A549 (cell line): ENCODE measurements at regions not wholly inside any gene's neighbourhood (a gene's known extent, or its start where the extent isn't known, plus 50 kb on each side); places are given as distances from the start of the nearest gene placed in this dataset.

Experiments
- ATAC-seq, 2 experiments: fragments of 200-7000 bp in 1 of 2; fragments of >200 bp in 1 of 2; cut with Nextera tagmentation in 1 of 2; cut with Tn5 transposase in 1 of 2; 3 replicates each; pipeline versions ENCODE4 v1.8.0 to v1.9.1; 2018 to 2020; ENCODE audit warnings: mild to moderate bottlenecking in 1 of 2, moderate library complexity in 1 of 2
- CTCF ChIA-PET: fragments of 300-600 bp; sonication (Branson Sonifier 250); formaldehyde crosslinking; extraction: SDS; loops from one replicate; lab custom pipeline; 2021; ENCODE audit warnings: antibody characterized with exemption, inconsistent platforms; lab: Yijun Ruan, JAX
- POLR2A ChIA-PET: fragments of 350-600 bp; formaldehyde crosslinking; extraction: SDS; loops from one replicate; lab custom pipeline; 2021; ENCODE audit warnings: antibody characterized with exemption, inconsistent platforms; lab: Yijun Ruan, JAX
- DNase-seq, 2 experiments: peaks; one replicate each; pipeline versions ENCODE4 v3.0.0 to v3.0.0-alpha.2; 2011 to 2016; ENCODE audit warnings: low read depth in 1 of 2, low spot score in 1 of 2
- FAIRE-seq: peaks from 2 replicates; lab custom pipeline; 2011; peaks lifted over from hg19 to GRCh38; lab: Jason Lieb, UNC
- H3K27ac ChIP-seq, 2 experiments: fragments of >200 bp; sonication (Bioruptor Twin); formaldehyde crosslinking; 3 replicates each; pipeline ENCODE4 v1.5.1; 2016 to 2017
- H3K4me1 ChIP-seq: fragments of >200 bp; sonication (Bioruptor Twin); formaldehyde crosslinking; 3 replicates; pipeline ENCODE4 v1.6.1; 2016
- H3K4me2 ChIP-seq: fragments of >200 bp; sonication (Bioruptor Twin); formaldehyde crosslinking; 3 replicates; pipeline ENCODE4 v1.6.1; 2016
- H3K4me3 ChIP-seq: fragments of >200 bp; sonication (Bioruptor Twin); formaldehyde crosslinking; 3 replicates; pipeline ENCODE4 v1.5.1; 2016
- H3K9me3 ChIP-seq: fragments of >200 bp; sonication (Bioruptor Twin); formaldehyde crosslinking; 3 replicates; pipeline ENCODE4 v1.6.1; 2016
- CBX2 ChIP-seq: fragments of 200-600 bp; sonication (generic); IDR thresholded peaks from 2 replicates; pipeline ENCODE4 v1.6.1; 2016; ENCODE audit warnings: low read depth, mild to moderate bottlenecking, borderline replicate concordance
- CHD2 ChIP-seq: fragments of 150-350 bp; IDR thresholded peaks from 2 replicates; pipeline ENCODE4 v1.6.1; 2014; ENCODE audit warnings: low read length; ENCODE audit not compliant: partially characterized antibody
- EHMT2 ChIP-seq: fragments of 200-600 bp; sonication (generic); IDR thresholded peaks from 2 replicates; pipeline ENCODE4 v1.6.1; 2016; ENCODE audit warnings: antibody characterized with exemption, low read depth, mild to moderate bottlenecking, moderate library complexity
- EP300 ChIP-seq, 2 experiments: fragments of >200 bp; sonication (Bioruptor Twin); formaldehyde crosslinking; IDR thresholded peaks; 2 replicates in 1 of 2; 3 replicates in 1 of 2; pipeline ENCODE4 v1.6.1; 2016 to 2017
- FOSL2 ChIP-seq, 2 experiments: fragments of 450-650 bp in 1 of 2; fragments of >200 bp in 1 of 2; sonication (Bioruptor Twin) in 1 of 2; formaldehyde crosslinking; IDR thresholded peaks; 2 replicates each; pipeline versions ENCODE4 v1.5.0 to v1.6.1; 2016 to 2020; ENCODE audit warnings: mild to moderate bottlenecking in 1 of 2, moderate library complexity in 1 of 2
- HOXA7 ChIP-seq: fragments of 250-450 bp; sonication (Bioruptor Pico); IDR thresholded peaks from 2 replicates; pipeline ENCODE4 v1.5.0; 2020; ENCODE audit warnings: mild to moderate bottlenecking, moderate library complexity
- HOXB13 ChIP-seq: fragments of 250-450 bp; sonication (Bioruptor Pico); IDR thresholded peaks from 2 replicates; pipeline ENCODE4 v1.5.0; 2020; ENCODE audit warnings: low read depth, mild to moderate bottlenecking, moderate library complexity
- JUN ChIP-seq, 2 experiments: fragments of >200 bp; sonication (Bioruptor Twin); formaldehyde crosslinking; IDR thresholded peaks; 2 replicates in 1 of 2; 3 replicates in 1 of 2; pipeline ENCODE4 v1.6.1; 2016 to 2017
- NFE2L2 ChIP-seq: fragments of 150-350 bp; conservative IDR thresholded peaks from 2 replicates; pipeline ENCODE4 v1.6.1; 2014; ENCODE audit warnings: low read length
- PHF8 ChIP-seq: fragments of 200-600 bp; sonication (generic); IDR thresholded peaks from 2 replicates; pipeline ENCODE4 v1.6.1; 2016; ENCODE audit warnings: low read depth, mild to moderate bottlenecking, antibody characterized with exemption, moderate library complexity, borderline replicate concordance
- POLR2A ChIP-seq: IDR thresholded peaks from 2 replicates; pipeline ENCODE4 v1.6.1; 2012; ENCODE audit warnings: mild to moderate bottlenecking, low read length
- RFX5 ChIP-seq: fragments of 450-650 bp; IDR thresholded peaks from 2 replicates; pipeline ENCODE4 v1.7.1; 2014; ENCODE audit warnings: antibody characterized with exemption, mild to moderate bottlenecking, moderate library complexity
- SMC3 ChIP-seq: fragments of >200 bp; sonication (Bioruptor Twin); formaldehyde crosslinking; IDR thresholded peaks from 3 replicates; pipeline ENCODE4 v1.6.1; 2018; ENCODE audit warnings: inconsistent platforms
- SREBF2 ChIP-seq: fragments of 450-650 bp; IDR thresholded peaks from 2 replicates; pipeline ENCODE4 v1.6.1; 2014; ENCODE audit warnings: mild to moderate bottlenecking, moderate library complexity
- TP53 ChIP-seq: fragments of 250-450 bp; sonication (Bioruptor Pico); IDR thresholded peaks from 2 replicates; pipeline ENCODE4 v1.5.0; 2021; ENCODE audit warnings: mild to moderate bottlenecking, moderate library complexity
- ZC3H11A ChIP-seq: fragments of 450-650 bp; IDR thresholded peaks from 2 replicates; pipeline ENCODE4 v1.6.1; 2014; ENCODE audit warnings: antibody characterized with exemption, mild to moderate bottlenecking
- ZFP36 ChIP-seq: fragments of 450-650 bp; IDR thresholded peaks from 2 replicates; pipeline ENCODE4 v1.6.1; 2014; ENCODE audit warnings: borderline replicate concordance; ENCODE audit not compliant: partially characterized antibody
- ZNF302 ChIP-seq: fragments of 250-450 bp; sonication (Bioruptor Pico); IDR thresholded peaks from 2 replicates; pipeline ENCODE4 v1.9.0; 2021; ENCODE audit warnings: inconsistent platforms, mild to moderate bottlenecking, moderate library complexity
- WGBS: methylation state at CpG from one replicate; pipeline ENCODE4 v1.1.6; 2017; ENCODE audit errors: missing lambda C conversion rate; 5-methylcytosine and 5-hydroxymethylcytosine counted together
- TF ChIP-seq, protein P1 (sequence below): fragments of 250-450 bp; sonication (Bioruptor Pico); IDR thresholded peaks from 2 replicates; pipeline ENCODE4 v1.5.0; 2020; ENCODE audit warnings: low read depth, mild to moderate bottlenecking, moderate library complexity
- TF ChIP-seq, protein P2 (sequence below): fragments of 250-450 bp; sonication (Bioruptor Pico); IDR thresholded peaks from 2 replicates; pipeline ENCODE4 v1.5.0; 2021; ENCODE audit warnings: mild to moderate bottlenecking, moderate library complexity, borderline replicate concordance
- TF ChIP-seq, protein P3 (sequence below): fragments of 200-600 bp; sonication (generic); IDR thresholded peaks from 2 replicates; pipeline ENCODE4 v1.6.1; 2016; ENCODE audit warnings: antibody characterized with exemption, mild to moderate bottlenecking, moderate library complexity
- TF ChIP-seq, protein P4 (sequence below): IDR thresholded peaks from 2 replicates; pipeline ENCODE4 v1.6.1; 2012

DNA sequence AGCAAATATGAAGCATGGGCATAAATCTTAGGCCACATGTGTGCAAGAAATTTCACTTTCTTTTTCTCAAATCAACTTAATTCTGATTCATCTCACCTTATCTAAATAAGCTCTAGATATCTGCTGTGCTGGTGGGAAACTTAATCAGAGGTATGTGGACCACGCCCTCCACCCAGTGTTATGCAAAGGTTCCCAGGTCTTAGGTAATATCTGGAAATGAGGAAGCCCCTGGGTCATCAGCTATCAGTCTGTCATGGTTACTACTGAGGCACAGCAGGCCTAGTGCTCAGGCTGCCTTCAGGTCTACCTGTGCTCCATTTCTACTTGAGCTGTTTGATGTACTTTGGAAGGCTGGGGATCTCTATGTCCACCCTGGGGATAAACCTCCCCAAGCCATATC, 134.4 kb upstream of the KCNH8 start:
- DNase-seq (no peak), ATAC-seq (no peak), FAIRE-seq (no peak)
- 4% methylated on average over 1 of the region's 1 CpG for WGBS
- H3K4me3 ChIP-seq: no peak overlapping the region
- H3K4me1 ChIP-seq: no peaks in the 10 kb centered on the region
- CTCF ChIA-PET: no interaction called here
- no peaks in the 10 kb centered on the region for H3K9me3 ChIP-seq
- TF ChIP-seq EHMT2 (no peak), SREBF2 (no peak), HOXA7 (CRISPR knock-in tag) (no peak), ZC3H11A (no peak), TP53 (CRISPR knock-in tag) (no peak), ZNF302 (CRISPR knock-in tag) (no peak), RFX5 (no peak), CBX2 (no peak)
- POLR2A ChIA-PET: no interaction called here
- no peak overlapping the region for H3K4me2 ChIP-seq
- no peak overlapping the region for H3K27ac ChIP-seq

DNA sequence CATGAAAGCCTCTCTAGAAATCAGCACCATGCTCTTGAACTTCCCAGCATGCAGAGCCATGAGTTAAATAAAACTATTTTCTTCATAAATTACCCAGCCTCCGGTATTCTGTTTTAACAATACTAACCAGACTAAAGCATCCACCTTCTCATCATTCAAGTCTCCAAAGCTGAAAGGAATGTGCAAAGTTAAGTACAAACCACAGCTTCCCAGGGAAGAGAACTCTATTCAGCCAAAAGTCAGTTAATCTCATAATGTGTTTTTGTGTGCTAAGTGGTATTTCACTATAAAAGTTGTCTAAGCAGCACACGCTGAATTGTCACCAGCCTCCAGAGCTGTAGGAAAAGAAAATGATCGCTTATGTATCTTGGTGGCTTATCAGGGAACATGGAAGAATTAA, 135.5 kb upstream of the KCNH8 start:
- DNase-seq: no peak
- no peak overlapping the region for H3K4me3 ChIP-seq
- CTCF ChIA-PET: no interaction called here
- 19% methylated on average over 3 of the region's 3 CpGs for WGBS
- no peak for ATAC-seq
- H3K4me1 ChIP-seq: no peaks in the 10 kb centered on the region
- H3K9me3 ChIP-seq: no peaks in the 10 kb centered on the region
- FAIRE-seq: no peak
- TF ChIP-seq ZFP36 (no peak), CHD2 (no peak), CBX2 (no peak), HOXB13 (CRISPR knock-in tag) (no peak), POLR2A (no peak), JUN (IDR thresholded peaks at IDR 0.05) (no peak), HOXA7 (CRISPR knock-in tag) (no peak), SMC3 (no peak), FOSL2 (IDR thresholded peaks at IDR 0.05) (no peak), FOSL2 (CRISPR knock-in tag; IDR thresholded peaks at IDR 0.05) (no peak), PHF8 (no peak), EP300 (IDR thresholded peaks at IDR 0.05) (no peak), NFE2L2 (no peak)
- TF ChIP-seq, protein P1, sequence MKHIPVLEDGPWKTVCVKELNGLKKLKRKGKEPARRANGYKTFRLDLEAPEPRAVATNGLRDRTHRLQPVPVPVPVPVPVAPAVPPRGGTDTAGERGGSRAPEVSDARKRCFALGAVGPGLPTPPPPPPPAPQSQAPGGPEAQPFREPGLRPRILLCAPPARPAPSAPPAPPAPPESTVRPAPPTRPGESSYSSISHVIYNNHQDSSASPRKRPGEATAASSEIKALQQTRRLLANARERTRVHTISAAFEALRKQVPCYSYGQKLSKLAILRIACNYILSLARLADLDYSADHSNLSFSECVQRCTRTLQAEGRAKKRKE: no peak
- TF ChIP-seq, protein P2, sequence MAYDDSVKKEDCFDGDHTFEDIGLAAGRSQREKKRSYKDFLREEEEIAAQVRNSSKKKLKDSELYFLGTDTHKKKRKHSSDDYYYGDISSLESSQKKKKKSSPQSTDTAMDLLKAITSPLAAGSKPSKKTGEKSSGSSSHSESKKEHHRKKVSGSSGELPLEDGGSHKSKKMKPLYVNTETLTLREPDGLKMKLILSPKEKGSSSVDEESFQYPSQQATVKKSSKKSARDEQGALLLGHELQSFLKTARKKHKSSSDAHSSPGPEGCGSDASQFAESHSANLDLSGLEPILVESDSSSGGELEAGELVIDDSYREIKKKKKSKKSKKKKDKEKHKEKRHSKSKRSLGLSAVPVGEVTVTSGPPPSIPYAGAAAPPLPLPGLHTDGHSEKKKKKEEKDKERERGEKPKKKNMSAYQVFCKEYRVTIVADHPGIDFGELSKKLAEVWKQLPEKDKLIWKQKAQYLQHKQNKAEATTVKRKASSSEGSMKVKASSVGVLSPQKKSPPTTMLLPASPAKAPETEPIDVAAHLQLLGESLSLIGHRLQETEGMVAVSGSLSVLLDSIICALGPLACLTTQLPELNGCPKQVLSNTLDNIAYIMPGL: no peak
- TF ChIP-seq, protein P3, sequence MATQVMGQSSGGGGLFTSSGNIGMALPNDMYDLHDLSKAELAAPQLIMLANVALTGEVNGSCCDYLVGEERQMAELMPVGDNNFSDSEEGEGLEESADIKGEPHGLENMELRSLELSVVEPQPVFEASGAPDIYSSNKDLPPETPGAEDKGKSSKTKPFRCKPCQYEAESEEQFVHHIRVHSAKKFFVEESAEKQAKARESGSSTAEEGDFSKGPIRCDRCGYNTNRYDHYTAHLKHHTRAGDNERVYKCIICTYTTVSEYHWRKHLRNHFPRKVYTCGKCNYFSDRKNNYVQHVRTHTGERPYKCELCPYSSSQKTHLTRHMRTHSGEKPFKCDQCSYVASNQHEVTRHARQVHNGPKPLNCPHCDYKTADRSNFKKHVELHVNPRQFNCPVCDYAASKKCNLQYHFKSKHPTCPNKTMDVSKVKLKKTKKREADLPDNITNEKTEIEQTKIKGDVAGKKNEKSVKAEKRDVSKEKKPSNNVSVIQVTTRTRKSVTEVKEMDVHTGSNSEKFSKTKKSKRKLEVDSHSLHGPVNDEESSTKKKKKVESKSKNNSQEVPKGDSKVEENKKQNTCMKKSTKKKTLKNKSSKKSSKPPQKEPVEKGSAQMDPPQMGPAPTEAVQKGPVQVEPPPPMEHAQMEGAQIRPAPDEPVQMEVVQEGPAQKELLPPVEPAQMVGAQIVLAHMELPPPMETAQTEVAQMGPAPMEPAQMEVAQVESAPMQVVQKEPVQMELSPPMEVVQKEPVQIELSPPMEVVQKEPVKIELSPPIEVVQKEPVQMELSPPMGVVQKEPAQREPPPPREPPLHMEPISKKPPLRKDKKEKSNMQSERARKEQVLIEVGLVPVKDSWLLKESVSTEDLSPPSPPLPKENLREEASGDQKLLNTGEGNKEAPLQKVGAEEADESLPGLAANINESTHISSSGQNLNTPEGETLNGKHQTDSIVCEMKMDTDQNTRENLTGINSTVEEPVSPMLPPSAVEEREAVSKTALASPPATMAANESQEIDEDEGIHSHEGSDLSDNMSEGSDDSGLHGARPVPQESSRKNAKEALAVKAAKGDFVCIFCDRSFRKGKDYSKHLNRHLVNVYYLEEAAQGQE: no peak
- TF ChIP-seq, protein P4, sequence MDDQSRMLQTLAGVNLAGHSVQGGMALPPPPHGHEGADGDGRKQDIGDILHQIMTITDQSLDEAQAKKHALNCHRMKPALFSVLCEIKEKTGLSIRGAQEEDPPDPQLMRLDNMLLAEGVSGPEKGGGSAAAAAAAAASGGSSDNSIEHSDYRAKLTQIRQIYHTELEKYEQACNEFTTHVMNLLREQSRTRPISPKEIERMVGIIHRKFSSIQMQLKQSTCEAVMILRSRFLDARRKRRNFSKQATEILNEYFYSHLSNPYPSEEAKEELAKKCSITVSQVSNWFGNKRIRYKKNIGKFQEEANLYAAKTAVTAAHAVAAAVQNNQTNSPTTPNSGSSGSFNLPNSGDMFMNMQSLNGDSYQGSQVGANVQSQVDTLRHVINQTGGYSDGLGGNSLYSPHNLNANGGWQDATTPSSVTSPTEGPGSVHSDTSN: no peak
- no peak overlapping the region for H3K4me2 ChIP-seq
- H3K27ac ChIP-seq: no peak overlapping the region
- POLR2A ChIA-PET: no interaction called here
